Left cardiac atrium (tissue), 4 donors: ENCODE measurements at regions not wholly inside any gene's neighbourhood (a gene's known extent, or its start where the extent isn't known, plus 50 kb on each side); places are given as distances from the start of the nearest gene placed in this dataset.
"Not testable (repeated sequence)": the region's sequence is repeated elsewhere in the genome, so short reads cannot be mapped to it uniquely, and the experiment has no call there.

Source experiments
- ATAC-seq, 2 donors: fragments of 200-7000 bp; cut with Tn5 transposase; one replicate each; pipeline ENCODE4 v1.9.1; 2020; ENCODE audit warnings: mild to moderate bottlenecking in 2 of 2, moderate library complexity in 2 of 2
- DNase-seq: peaks from one replicate; pipeline ENCODE4 v3.0.0-alpha.2; 2020
- intact Hi-C, 2 donors: fragments of 100-400 bp; cut with DNase I; formaldehyde crosslinking; loops; one replicate each; pipeline versions ENCODE4 v1.14.1 to v1.15.1; 2022 to 2023
- donor health status: DM: no; HTN: yes; CAD: no.
- donor health status: DM: no; HTN: yes; CAD: no; lungs with severe emphysema.
- donor health status: DM: yes; HTN: yes; CAD: no.
- donor health status: Dilated cardiomyopathy.

DNA sequence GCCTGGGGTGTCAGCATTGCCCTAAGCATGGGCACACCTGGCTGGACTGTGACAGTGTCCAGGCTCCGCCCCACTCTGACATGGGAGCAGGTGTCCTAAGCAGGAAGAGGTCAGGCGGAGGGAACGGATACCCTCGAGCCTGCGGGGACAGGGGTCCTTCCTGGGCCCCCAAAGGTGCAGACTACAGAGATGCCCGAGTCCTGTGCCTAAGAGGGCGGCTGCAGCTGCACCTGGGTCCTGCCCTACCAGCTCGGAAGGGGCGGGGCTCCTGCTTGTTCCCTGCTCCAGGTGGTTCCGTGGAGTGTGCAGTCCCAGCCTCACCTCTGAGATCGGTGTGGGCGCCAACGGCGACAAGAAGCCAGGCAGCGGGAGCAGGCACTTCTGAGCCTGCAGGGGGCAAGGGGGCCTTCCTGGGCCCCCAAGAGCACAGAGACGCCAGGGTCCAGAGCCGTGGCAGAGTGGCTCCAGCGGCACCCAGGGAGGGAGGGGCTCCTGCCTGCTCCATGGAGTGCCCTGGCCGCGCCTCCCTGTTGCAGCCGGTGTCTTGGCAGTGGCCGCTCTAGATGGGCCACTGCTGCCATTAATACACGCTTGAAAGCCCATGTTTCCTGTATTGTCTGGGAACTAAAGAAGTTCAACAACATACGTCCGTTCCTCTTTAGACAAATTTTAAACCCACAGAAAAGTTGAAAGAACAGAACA, 64.5 kb upstream of the CACNA2D1 start:
- intact Hi-C loops, result no loop called here
- DNase-seq (no peak), ATAC-seq (peak in 1 of 2 donors; percentile 31)

DNA sequence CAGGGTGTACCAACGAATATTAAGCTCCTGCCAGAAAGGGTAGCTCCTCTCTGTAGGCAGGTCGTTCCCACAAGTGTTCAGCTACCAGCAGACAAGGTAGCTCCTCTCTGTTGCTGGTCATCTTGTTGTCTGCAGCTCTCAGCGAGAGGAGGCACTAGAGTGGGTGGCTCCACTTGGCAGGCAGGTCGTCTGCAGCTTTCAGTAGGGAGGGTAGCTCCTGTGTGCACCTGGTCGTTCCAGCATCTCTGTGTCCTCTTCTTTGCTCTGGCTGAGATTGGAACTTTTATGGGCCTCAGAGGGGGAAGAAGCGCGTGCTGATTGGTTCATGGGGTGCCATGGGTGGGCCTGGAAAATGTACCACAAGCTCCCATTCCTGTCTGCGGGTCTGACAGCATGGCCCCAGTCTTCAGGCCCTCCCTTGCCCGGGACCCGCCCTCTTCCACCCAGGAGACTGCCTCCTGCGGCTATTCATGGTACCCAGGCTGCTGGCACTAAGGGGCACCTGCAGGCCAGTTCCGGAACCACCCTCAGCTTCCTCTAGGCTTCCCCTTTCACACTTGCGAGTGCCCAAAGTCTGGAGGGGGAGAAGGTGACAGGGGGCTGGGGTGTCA, 63.9 kb upstream of the CACNA2D1 start:
- ATAC-seq (no peak), DNase-seq (no peak)
- intact Hi-C loops, result no loop called here

- DNase-seq, result peak; percentile 56
- ATAC-seq, result peak; percentile 80 to 87
- intact Hi-C loops, result no loop called here
These were observed 63.1 kb upstream of the CACNA2D1 start for GRCh38 chr7:82506702-82507101.

DNA sequence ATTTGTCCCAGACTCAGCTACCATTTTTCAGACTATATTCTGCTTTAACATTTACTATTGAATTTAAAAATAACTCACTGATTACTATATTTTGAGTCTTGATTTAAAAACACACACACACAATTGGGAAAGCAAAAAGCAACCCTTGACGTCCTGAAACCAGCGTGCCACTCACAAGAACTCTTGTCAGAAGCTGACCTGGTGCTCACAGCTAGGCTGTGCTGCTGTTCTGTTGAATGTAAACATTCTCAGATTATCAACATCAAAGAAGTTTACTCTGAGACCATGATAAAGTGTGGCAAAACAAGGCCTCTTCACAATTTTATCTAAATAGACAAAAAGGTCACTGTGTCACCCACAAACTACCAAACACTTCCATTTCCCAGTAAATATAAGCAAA, 62.6 kb upstream of the CACNA2D1 start:
- intact Hi-C loops, result no loop called here
- DNase-seq (no peak), ATAC-seq (no peak)

- no peak for ATAC-seq
- intact Hi-C loops, result no loop called here
- no peak for DNase-seq
These were observed 57.8 kb upstream of the CACNA2D1 start for GRCh38 chr7:82501346-82501745.

- ATAC-seq, intact Hi-C loops, DNase-seq: not testable (repeated sequence)
These were observed 56.0 kb upstream of the CACNA2D1 start for GRCh38 chr7:82499546-82499945.

GRCh38 chr7:82494420-82494819, 50.8 kb upstream of the CACNA2D1 start:
- intact Hi-C loops, result no loop called here
- DNase-seq, result no peak
- peak in 1 of 2 donors; percentile 60 for ATAC-seq
